ENCODE measurements at regions not wholly inside any gene's neighbourhood (a gene's known extent, or its start where the extent isn't known, plus 50 kb on each side); places are given as distances from the start of the nearest gene placed in this dataset.

DNA sequence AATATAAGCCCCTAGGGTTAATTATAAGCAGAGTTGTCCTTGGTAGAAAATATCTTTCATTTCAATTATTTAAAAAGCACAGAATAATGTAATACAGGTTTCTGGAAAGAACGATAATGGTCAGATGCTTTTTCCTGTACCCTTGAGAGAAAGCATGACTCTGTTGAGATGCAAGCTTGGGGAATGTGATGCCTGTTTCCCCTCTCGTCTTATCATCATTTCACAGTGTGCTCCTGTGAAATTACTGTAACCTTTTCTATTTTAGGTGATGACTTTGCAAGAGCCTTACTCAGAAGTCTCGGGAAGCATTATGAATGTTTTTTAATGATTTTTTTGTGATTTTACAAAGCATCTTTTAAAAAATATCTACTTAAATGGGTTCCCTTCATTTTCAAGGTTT lies 243.0 kb downstream of the POLR1F start:
- Histone ChIP-seq H3K27ac (ENCODE audit: low read depth, low read length) (no peak overlapping the region), H3K18ac (ENCODE audit: extremely low read depth, low read length) (no peak overlapping the region), H2BK20ac (ENCODE audit: low read length) (no peak overlapping the region), H4K8ac (ENCODE audit: extremely low read depth, insufficient read depth, low read length) (no peak overlapping the region), H3K79me2 (ENCODE audit: control insufficient read depth in 1 of 2, insufficient read depth in 2 of 2, low read length in 2 of 2) (no peaks in the 10 kb centered on the region), H3K4me1 (replicated peaks in 1 of 4; ENCODE audit: control insufficient read depth in 3 of 4, insufficient read depth in 4 of 4, low read length in 3 of 4) (no peaks in the 10 kb centered on the region), H3K36me3 (ENCODE audit: control insufficient read depth in 2 of 4, insufficient read depth in 4 of 4, low read length in 3 of 4) (no peaks in the 10 kb centered on the region), H2BK15ac (ENCODE audit: low read length) (no peak overlapping the region), H3K9me3 (ENCODE audit: insufficient read depth in 2 of 2, low read depth in 1 of 2, low read length in 1 of 2) (no peaks in the 10 kb centered on the region), H4K20me1 (replicated peaks in 1 of 2; ENCODE audit: control insufficient read depth in 1 of 2, insufficient read depth in 2 of 2, low read length in 2 of 2) (no peaks in the 10 kb centered on the region), H3K14ac (ENCODE audit: insufficient read length) (no peak overlapping the region), H3K9ac (replicated peaks in 1 of 4; ENCODE audit: extremely low read depth in 1 of 4, low read depth in 3 of 4, low read length in 3 of 4) (no peak overlapping the region), H4K5ac (ENCODE audit: insufficient read length, low read depth, low read length) (no peak overlapping the region), H3K4ac (replicated peaks; ENCODE audit: insufficient read length, low read depth, low read length) (no peak overlapping the region), H2AFZ (ENCODE audit: low read length) (no peak overlapping the region), H3K56ac (replicated peaks; ENCODE audit: insufficient read length, low read depth, low read length) (no peak overlapping the region), H2BK12ac (ENCODE audit: low read depth, low read length) (no peak overlapping the region), H3K27me3 (replicated peaks in 1 of 4; ENCODE audit: control insufficient read depth in 3 of 4, extremely low read depth in 1 of 4, insufficient read depth in 3 of 4, low read length in 3 of 4) (no peaks in the 10 kb centered on the region), H2BK120ac (replicated peaks; ENCODE audit: low read depth, low read length) (no peak overlapping the region), H2AK5ac (ENCODE audit: low read depth, low read length) (no peak overlapping the region), H3K4me2 (ENCODE audit: insufficient read depth in 1 of 2, low read depth in 2 of 2, low read length in 2 of 2) (no peak overlapping the region), H2BK5ac (ENCODE audit: low read depth, low read length) (no peak overlapping the region), H3K23me2 (ENCODE audit: low read depth, low read length) (no peaks in the 10 kb centered on the region; the same call in 1 of the 2 replicates), H4K91ac (replicated peaks; ENCODE audit: insufficient read length, low read length) (no peak overlapping the region), H3K79me1 (ENCODE audit: low read depth, low read length) (no peaks in the 10 kb centered on the region), H3K4me3 (ENCODE audit: extremely low read depth in 1 of 4, insufficient read depth in 2 of 4, low read depth in 3 of 4, low read length in 4 of 4) (no peak overlapping the region), H3K23ac (ENCODE audit: insufficient read length) (no peak overlapping the region)
- ChIA-PET CTCF (ENCODE audit: partially characterized antibody) (no interaction called here), POLR2A (ENCODE audit: partially characterized antibody) (no interaction called here)
- 87% methylated on average over 3 of the region's 3 CpGs; no CpG with 5 or more reads in 1 of the 2 experiments for WGBS, 2 experiments (ENCODE audit: extremely low coverage in 1 of 2, insufficient coverage in 1 of 2, insufficient read length in 1 of 2, insufficient replicate concordance in 2 of 2, low coverage in 1 of 2, low lambda C conversion rate in 2 of 2, missing lambda C conversion rate in 1 of 2)
- TF ChIP-seq, protein P1, sequence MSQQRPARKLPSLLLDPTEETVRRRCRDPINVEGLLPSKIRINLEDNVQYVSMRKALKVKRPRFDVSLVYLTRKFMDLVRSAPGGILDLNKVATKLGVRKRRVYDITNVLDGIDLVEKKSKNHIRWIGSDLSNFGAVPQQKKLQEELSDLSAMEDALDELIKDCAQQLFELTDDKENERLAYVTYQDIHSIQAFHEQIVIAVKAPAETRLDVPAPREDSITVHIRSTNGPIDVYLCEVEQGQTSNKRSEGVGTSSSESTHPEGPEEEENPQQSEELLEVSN (IDR thresholded peaks at IDR 0.05), result no peak
- TF ChIP-seq EP300 (IDR thresholded peaks at IDR 0.05; ENCODE audit: borderline replicate concordance in 1 of 2, low read depth in 2 of 2, low read length in 2 of 2), result no peak
- TF ChIP-seq ASH2L (IDR thresholded peaks at IDR 0.05; ENCODE audit: low read length), result no peak
- no peak for TF ChIP-seq MAFK (IDR thresholded peaks at IDR 0.05; ENCODE audit: low read depth, low read length)
- TF ChIP-seq, protein P2, sequence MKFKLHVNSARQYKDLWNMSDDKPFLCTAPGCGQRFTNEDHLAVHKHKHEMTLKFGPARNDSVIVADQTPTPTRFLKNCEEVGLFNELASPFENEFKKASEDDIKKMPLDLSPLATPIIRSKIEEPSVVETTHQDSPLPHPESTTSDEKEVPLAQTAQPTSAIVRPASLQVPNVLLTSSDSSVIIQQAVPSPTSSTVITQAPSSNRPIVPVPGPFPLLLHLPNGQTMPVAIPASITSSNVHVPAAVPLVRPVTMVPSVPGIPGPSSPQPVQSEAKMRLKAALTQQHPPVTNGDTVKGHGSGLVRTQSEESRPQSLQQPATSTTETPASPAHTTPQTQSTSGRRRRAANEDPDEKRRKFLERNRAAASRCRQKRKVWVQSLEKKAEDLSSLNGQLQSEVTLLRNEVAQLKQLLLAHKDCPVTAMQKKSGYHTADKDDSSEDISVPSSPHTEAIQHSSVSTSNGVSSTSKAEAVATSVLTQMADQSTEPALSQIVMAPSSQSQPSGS (IDR thresholded peaks at IDR 0.05; ENCODE audit: low read length), result no peak
- no peak for TF ChIP-seq SIN3A (conservative IDR thresholded peaks at IDR 0.05 in 1 of 2, IDR thresholded peaks at IDR 0.05 in 1 of 2; ENCODE audit: low read depth in 1 of 2, low read length in 2 of 2)
- no peak for TF ChIP-seq PHF8 (conservative IDR thresholded peaks at IDR 0.05; ENCODE audit: low read depth, low read length)
- no peak for TF ChIP-seq CTBP2 (IDR thresholded peaks at IDR 0.05; ENCODE audit: borderline replicate concordance, insufficient read depth, insufficient read length, low read length)
- TF ChIP-seq BRCA1 (IDR thresholded peaks at IDR 0.05; ENCODE audit: low read depth, low read length), result no peak
- FAIRE-seq (no peak), DNase-seq (ENCODE audit: low read depth in 1 of 2, low spot score in 2 of 2) (no peak)

Measured in H1 (cell line).